ENCODE measurements at regions not wholly inside any gene's neighbourhood (a gene's known extent, or its start where the extent isn't known, plus 50 kb on each side); places are given as distances from the start of the nearest gene placed in this dataset.

- intact Hi-C loops (cut with DNase I, micrococcal nuclease) = loop anchor here in 1 of 2 experiments (5.0 kb wide), 1 partner anchor 33 kb away; no protein-coding TSS in a partner anchor
- Mint-ChIP-seq H3K4me3 (no peak overlapping the region), H3K36me3 (ENCODE audit: low read depth) (no peaks in the 10 kb centered on the region), H3K27me3 (no peaks in the 10 kb centered on the region), H3K4me1 (ENCODE audit: low read depth) (peaks cover 23% of the 10 kb centered on the region), H3K27ac (no peak overlapping the region), H3K9me3 (no peaks in the 10 kb centered on the region)
- Histone ChIP-seq H3K4me3 (ENCODE audit: low read length) (no peak overlapping the region), H3K27me3 (ENCODE audit: control insufficient read depth in 1 of 2, insufficient read depth in 2 of 2, low read length in 2 of 2) (no peaks in the 10 kb centered on the region), H3K36me3 (ENCODE audit: insufficient read depth, low read length) (no peaks in the 10 kb centered on the region), H3K4me1 (ENCODE audit: insufficient read depth, low read length) (peaks cover 15% of the 10 kb centered on the region), H3K27ac (ENCODE audit: low read depth in 1 of 2, low read length in 2 of 2) (no peak overlapping the region), H3K9me3 (ENCODE audit: control insufficient read depth in 1 of 2, insufficient read depth in 1 of 2, low read length in 2 of 2) (no peaks in the 10 kb centered on the region)
- CTCF ChIA-PET = no interaction called here
- no peak for TF ChIP-seq CTCF (IDR thresholded peaks at IDR 0.05)
- DNase-seq = no peak
- ATAC-seq (ENCODE audit: poor library complexity) = no peak
- POLR2A ChIA-PET = interaction anchor here (0.6 to 1.3 kb wide), 2 partner anchors 33 to 37 kb away, joined by 3 read pairs; no protein-coding TSS in a partner anchor
Observed at GRCh38 chr10:8369666-8370065, 315.2 kb downstream of the GATA3 start.

GRCh38 chr10:8374334-8374733, 319.8 kb downstream of the GATA3 start:
- POLR2A ChIA-PET = no interaction called here
- Mint-ChIP-seq H3K36me3 (ENCODE audit: low read depth) (no peaks in the 10 kb centered on the region), H3K27ac (no peak overlapping the region), H3K4me1 (ENCODE audit: low read depth) (no peaks in the 10 kb centered on the region), H3K9me3 (no peaks in the 10 kb centered on the region), H3K27me3 (no peaks in the 10 kb centered on the region), H3K4me3 (no peak overlapping the region)
- no peaks in the 10 kb centered on the region for H3K9me3 ChIP-seq (ENCODE audit: control insufficient read depth in 1 of 2, insufficient read depth in 1 of 2, low read length in 2 of 2)
- no peak overlapping the region for H3K4me3 ChIP-seq (ENCODE audit: low read length)
- no peaks in the 10 kb centered on the region for H3K36me3 ChIP-seq (ENCODE audit: insufficient read depth, low read length)
- no peak for ATAC-seq (ENCODE audit: poor library complexity)
- CTCF ChIA-PET = no interaction called here
- H3K27me3 ChIP-seq (ENCODE audit: control insufficient read depth in 1 of 2, insufficient read depth in 2 of 2, low read length in 2 of 2) = no peaks in the 10 kb centered on the region
- no peak overlapping the region for H3K27ac ChIP-seq (ENCODE audit: low read depth in 1 of 2, low read length in 2 of 2)
- TF ChIP-seq CTCF (IDR thresholded peaks at IDR 0.05) = no peak
- H3K4me1 ChIP-seq (ENCODE audit: insufficient read depth, low read length) = no peaks in the 10 kb centered on the region
- intact Hi-C loops (cut with DNase I, micrococcal nuclease) = no loop called here
- no peak for DNase-seq

- intact Hi-C loops (cut with DNase I, micrococcal nuclease) = no loop called here
- ChIA-PET CTCF (no interaction called here), POLR2A (interaction anchor here (0.7 kb wide), 1 partner anchor 445 kb away, joined by 4 read pairs; no protein-coding TSS in a partner anchor)
- Mint-ChIP-seq H3K4me3 (no peak overlapping the region), H3K36me3 (ENCODE audit: low read depth) (no peaks in the 10 kb centered on the region), H3K9me3 (no peaks in the 10 kb centered on the region), H3K27ac (no peak overlapping the region), H3K4me1 (ENCODE audit: low read depth) (no peaks in the 10 kb centered on the region), H3K27me3 (no peaks in the 10 kb centered on the region)
- no peak for ATAC-seq (ENCODE audit: poor library complexity)
- DNase-seq = no peak
- no peaks in the 10 kb centered on the region for H3K36me3 ChIP-seq (ENCODE audit: insufficient read depth, low read length)
- H3K4me1 ChIP-seq (ENCODE audit: insufficient read depth, low read length) = no peaks in the 10 kb centered on the region
- H3K4me3 ChIP-seq (ENCODE audit: low read length) = no peak overlapping the region
- H3K9me3 ChIP-seq (ENCODE audit: control insufficient read depth in 1 of 2, insufficient read depth in 1 of 2, low read length in 2 of 2) = no peaks in the 10 kb centered on the region
- TF ChIP-seq CTCF (IDR thresholded peaks at IDR 0.05) = no peak
- H3K27ac ChIP-seq (ENCODE audit: low read depth in 1 of 2, low read length in 2 of 2) = no peak overlapping the region
- no peaks in the 10 kb centered on the region for H3K27me3 ChIP-seq (ENCODE audit: control insufficient read depth in 1 of 2, insufficient read depth in 2 of 2, low read length in 2 of 2)
Observed at GRCh38 chr10:8375137-8375536, 320.6 kb downstream of the GATA3 start.

Data from CD4-positive, alpha-beta T cell (primary cell).